Ovary (tissue), 7 donors: ENCODE measurements at regions not wholly inside any gene's neighbourhood (a gene's known extent, or its start where the extent isn't known, plus 50 kb on each side); places are given as distances from the start of the nearest gene placed in this dataset.

Source experiments
- DNase-seq, 5 donors: peaks; one replicate each; pipeline ENCODE4 v3.0.0-alpha.2; 2019 to 2020
- H3K27ac ChIP-seq, 2 donors: fragments of 200-600 bp; one replicate each; pipeline versions ENCODE4 v1.5.1 to v1.8.0; 2019 to 2022
- H3K27me3 ChIP-seq: fragments of 200-600 bp; one replicate; pipeline ENCODE4 v1.8.0; 2022
- H3K36me3 ChIP-seq: fragments of 200-600 bp; sonication (generic); one replicate; pipeline ENCODE4 v1.5.1; 2019
- H3K4me1 ChIP-seq: one replicate; pipeline ENCODE4 v1.8.1; 2013; ENCODE audit warnings: mild to moderate bottlenecking, moderate library complexity; ENCODE audit not compliant: insufficient read depth
- H3K4me3 ChIP-seq: fragments of 200-600 bp; sonication (generic); one replicate; pipeline ENCODE4 v1.5.1; 2017
- H3K9me3 ChIP-seq, 2 donors: fragments of 200-600 bp in 1 of 2; sonication (generic) in 1 of 2; one replicate each; pipeline versions ENCODE4 v1.5.1 to v1.8.1; 2013 to 2019; ENCODE audit warnings: mild to moderate bottlenecking in 1 of 2, moderate library complexity in 1 of 2
- CTCF ChIP-seq, 3 donors: fragments of 450-650 bp in 2 of 3; fragments of 200-600 bp in 1 of 3; IDR thresholded peaks; one replicate each; pipeline versions ENCODE4 v1.5.1 to v1.8.0; 2016 to 2022; ENCODE audit warnings: antibody characterized with exemption in 3 of 3, mild to moderate bottlenecking in 1 of 3
- EP300 ChIP-seq: sonication (generic); formaldehyde crosslinking; IDR thresholded peaks from one replicate; pipeline ENCODE4 v1.6.1; 2017; ENCODE audit warnings: antibody characterized with exemption
- POLR2A ChIP-seq: fragments of 450-650 bp; IDR thresholded peaks from one replicate; pipeline ENCODE4 v1.6.1; 2017; ENCODE audit warnings: antibody characterized with exemption, mild to moderate bottlenecking, moderate library complexity
- WGBS, 3 donors: extraction: QIAGEN DNeasy Blood & Tissue Kit in 1 of 3; methylation state at CpG; one replicate each; pipeline versions ENCODE4 v1.1.5 to v1.1.7; 2013 to 2017; 5-methylcytosine and 5-hydroxymethylcytosine counted together
- intact Hi-C, 4 donors: fragments of 100-400 bp; cut with DNase I; formaldehyde crosslinking; loops; one replicate each; pipeline versions ENCODE4 v1.11.0 to v1.15.1; 2022 to 2023
- donor health status: DM: no; HTN: no; CAD: no; lungs with moderate emphysema.
- donor health status: DM: no; HTN: no; CAD: no.
- donor health status: Bipolar disorder and iron deficiency.
- donor health status: DM: no; HTN: no; CAD: no.
- donor health status: DM: yes; HTN: yes; CAD: no.

- 64 to 77% (median 72%) methylated on average over 3 of the region's 3 CpGs for WGBS, 3 donors
- no peak for TF ChIP-seq EP300
- TF ChIP-seq POLR2A = no peak
- TF ChIP-seq CTCF (IDR thresholded peaks at IDR 0.05) = no peak
- no peaks in the 10 kb centered on the region for H3K27me3 ChIP-seq
- no peak overlapping the region for H3K27ac ChIP-seq
- intact Hi-C loops = no loop called here
- H3K9me3 ChIP-seq = peaks cover 0 to 4% of the 10 kb centered on the region in 2 donors
- H3K36me3 ChIP-seq = no peaks in the 10 kb centered on the region
- DNase-seq = no peak
- H3K4me1 ChIP-seq = no peaks in the 10 kb centered on the region
- no peak overlapping the region for H3K4me3 ChIP-seq
These were observed 433.6 kb downstream of the RNF144B start for GRCh38 chr6:18820725-18821124.

DNA sequence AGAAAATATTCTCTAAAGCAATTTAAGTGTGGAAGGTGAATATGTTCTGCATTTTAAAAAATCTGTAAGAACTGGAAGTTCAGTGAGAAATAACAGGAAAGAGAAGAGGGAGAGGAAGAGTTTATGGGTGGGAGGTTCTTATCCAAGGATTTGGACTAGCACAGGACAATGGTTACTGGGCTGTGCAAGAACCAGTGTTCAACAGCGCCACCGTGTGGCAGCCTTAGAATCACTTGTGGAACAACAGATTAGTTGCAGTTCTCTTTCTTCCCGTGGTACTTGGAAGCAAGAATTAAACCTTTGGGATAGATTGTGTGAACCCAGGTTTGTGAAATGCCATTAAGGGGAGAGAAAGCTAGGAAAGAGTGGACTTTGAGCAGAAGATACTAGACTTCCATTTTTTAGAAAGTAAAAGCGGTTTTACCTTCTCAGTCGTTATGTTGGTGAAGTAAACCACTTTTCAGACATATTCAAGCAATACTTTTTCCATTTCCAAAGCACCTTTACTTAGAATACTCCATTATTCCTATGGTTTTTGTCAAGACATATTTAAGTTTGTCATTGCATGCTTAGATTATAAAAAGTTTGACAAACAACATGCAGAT is 436.7 kb downstream of the RNF144B start:
- H3K27me3 ChIP-seq = no peaks in the 10 kb centered on the region
- WGBS, 3 donors = 50 to 54% (median 50%) methylated on average over 5 of the region's 5 CpGs
- no peak overlapping the region for H3K27ac ChIP-seq
- no peaks in the 10 kb centered on the region for H3K36me3 ChIP-seq
- H3K4me3 ChIP-seq = no peak overlapping the region
- intact Hi-C loops = no loop called here
- TF ChIP-seq CTCF (IDR thresholded peaks at IDR 0.05) (no peak), EP300 (no peak), POLR2A (no peak)
- peaks cover 0 to 4% of the 10 kb centered on the region in 2 donors for H3K9me3 ChIP-seq
- DNase-seq = no peak
- H3K4me1 ChIP-seq = no peaks in the 10 kb centered on the region

- DNase-seq = no peak
- no peaks in the 10 kb centered on the region for H3K4me1 ChIP-seq
- no peaks in the 10 kb centered on the region for H3K9me3 ChIP-seq
- TF ChIP-seq EP300 = no peak
- TF ChIP-seq POLR2A = no peak
- TF ChIP-seq CTCF (IDR thresholded peaks at IDR 0.05) = no peak
- H3K27ac ChIP-seq = no peak overlapping the region
- H3K36me3 ChIP-seq = no peaks in the 10 kb centered on the region
- no peak overlapping the region for H3K4me3 ChIP-seq
- intact Hi-C loops = no loop called here
- 65 to 71% (median 66%) methylated on average over 1 of the region's 1 CpG for WGBS, 3 donors
- H3K27me3 ChIP-seq = no peaks in the 10 kb centered on the region
These were observed 442.2 kb downstream of the RNF144B start for GRCh38 chr6:18829272-18829870.

DNA sequence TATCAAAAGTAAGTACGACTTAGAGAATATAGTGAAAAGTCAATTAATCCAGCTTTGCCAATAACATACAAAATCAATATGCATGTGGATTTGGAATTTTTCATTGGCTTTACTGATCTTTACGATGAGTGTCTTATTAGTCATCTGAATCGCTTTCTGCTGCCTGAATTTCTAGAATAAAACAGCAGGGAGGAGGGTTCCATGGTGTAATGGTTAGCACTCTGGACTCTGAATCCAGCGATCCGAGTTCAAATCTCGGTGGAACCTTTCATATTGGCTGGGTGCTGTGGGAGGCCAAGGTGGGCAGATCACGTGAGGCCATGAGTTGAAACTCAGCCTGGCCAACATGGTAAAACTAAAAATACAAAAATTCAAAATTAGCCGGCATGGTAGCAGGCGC is 448.8 kb downstream of the RNF144B start:
- intact Hi-C loops = no loop called here
- WGBS, 3 donors = 93 to 96% (median 94%) methylated on average over 9 of the region's 9 CpGs
- Histone ChIP-seq H3K9me3 (no peaks in the 10 kb centered on the region), H3K36me3 (no peaks in the 10 kb centered on the region), H3K27me3 (no peaks in the 10 kb centered on the region), H3K27ac (no peak overlapping the region), H3K4me1 (no peaks in the 10 kb centered on the region), H3K4me3 (no peak overlapping the region)
- DNase-seq = no peak
- TF ChIP-seq EP300 (no peak), CTCF (IDR thresholded peaks at IDR 0.05) (no peak), POLR2A (no peak)
